HG03442 (cell line): ENCODE measurements at regions not wholly inside any gene's neighbourhood (a gene's known extent, or its start where the extent isn't known, plus 50 kb on each side); places are given as distances from the start of the nearest gene placed in this dataset.
"Not testable (repeated sequence)": the region's sequence is repeated elsewhere in the genome, so short reads cannot be mapped to it uniquely, and the experiment has no call there.

ENCODE experiments used
- ATAC-seq: cut with Tn5 transposase; IDR thresholded peaks from one replicate; pipeline ENCODE4 v1.9.1; 2021; ENCODE audit warnings: mild to moderate bottlenecking, moderate library complexity; ENCODE audit not compliant: unreplicated experiment

DNA sequence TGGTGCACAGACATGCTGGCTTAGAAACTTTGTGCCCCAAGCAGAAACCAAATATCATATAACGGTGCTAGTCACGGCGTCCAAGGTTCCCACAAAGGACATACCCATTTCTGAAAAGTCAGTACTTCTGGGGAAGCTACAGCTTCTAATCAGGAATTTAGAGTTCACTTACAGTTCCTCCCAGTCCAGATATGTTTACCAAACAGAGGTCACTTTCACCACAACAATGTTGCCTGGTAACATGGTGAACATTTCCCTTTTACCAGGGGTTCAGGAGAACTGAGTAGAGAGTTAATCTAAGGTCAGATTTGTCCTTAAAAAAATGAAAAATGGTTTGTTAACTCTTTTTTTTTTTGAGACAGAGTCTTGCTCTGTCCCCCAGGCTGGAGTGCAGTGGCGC, 265.9 kb upstream of the MKLN1 start:
- ATAC-seq, result no peak

DNA sequence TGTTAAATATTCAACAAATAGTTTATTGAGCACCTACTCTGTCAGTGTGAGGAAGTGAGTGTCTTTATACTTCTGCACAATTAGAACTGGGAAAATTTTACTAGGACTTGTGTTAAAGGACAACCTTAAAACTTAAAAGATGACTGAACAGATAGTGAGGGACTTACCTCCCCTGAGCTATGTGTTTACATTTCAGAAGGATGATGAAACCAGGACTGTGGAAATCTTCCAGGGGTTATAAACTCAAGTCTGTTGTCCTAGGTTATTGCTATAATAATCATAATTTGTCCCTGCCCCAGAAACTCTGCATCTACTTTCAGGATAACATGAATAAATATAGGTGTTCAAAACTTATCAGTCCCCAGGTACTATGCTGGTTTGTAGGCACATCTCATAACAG, 261.0 kb upstream of the MKLN1 start:
- ATAC-seq, result no peak

DNA sequence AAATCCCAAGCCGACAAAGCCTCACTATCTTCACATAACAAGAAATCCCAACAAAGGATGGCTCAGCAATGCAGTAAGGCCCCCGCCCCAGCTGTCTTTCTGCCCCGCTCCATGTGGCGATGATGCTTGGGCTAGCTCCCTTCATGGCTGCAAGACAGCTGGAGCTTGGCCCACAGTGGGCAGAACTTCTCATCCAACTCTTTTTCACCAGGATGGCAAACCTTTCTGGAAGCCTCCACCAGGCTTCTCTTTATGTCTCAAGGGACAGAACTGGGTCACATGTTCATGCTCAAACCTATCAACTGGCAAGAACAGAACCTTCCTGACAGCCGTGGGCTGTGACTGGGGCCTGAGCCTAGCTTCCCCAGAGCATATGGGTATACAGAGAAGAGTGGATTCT, 260.5 kb upstream of the MKLN1 start:
- no peak for ATAC-seq

DNA sequence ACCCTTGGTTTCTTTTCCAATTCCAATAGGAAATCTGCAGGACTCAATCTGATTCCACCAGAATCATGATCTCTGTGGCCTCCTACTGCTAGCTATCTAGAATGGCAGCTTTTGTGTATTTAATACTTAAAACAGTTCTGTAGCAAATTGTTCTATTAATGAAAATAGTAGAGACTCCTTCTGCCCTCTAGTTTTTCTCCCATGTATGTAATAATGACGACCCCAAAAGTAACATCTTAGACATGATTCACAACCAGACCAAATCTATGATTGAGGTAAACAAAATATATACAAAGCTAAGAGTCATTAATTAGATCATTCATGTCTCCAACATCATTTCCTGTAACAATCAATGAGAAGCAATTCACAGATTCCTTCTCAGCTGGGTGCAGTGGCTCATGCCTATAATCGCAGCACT, 259.1 kb upstream of the MKLN1 start:
- no peak for ATAC-seq

DNA sequence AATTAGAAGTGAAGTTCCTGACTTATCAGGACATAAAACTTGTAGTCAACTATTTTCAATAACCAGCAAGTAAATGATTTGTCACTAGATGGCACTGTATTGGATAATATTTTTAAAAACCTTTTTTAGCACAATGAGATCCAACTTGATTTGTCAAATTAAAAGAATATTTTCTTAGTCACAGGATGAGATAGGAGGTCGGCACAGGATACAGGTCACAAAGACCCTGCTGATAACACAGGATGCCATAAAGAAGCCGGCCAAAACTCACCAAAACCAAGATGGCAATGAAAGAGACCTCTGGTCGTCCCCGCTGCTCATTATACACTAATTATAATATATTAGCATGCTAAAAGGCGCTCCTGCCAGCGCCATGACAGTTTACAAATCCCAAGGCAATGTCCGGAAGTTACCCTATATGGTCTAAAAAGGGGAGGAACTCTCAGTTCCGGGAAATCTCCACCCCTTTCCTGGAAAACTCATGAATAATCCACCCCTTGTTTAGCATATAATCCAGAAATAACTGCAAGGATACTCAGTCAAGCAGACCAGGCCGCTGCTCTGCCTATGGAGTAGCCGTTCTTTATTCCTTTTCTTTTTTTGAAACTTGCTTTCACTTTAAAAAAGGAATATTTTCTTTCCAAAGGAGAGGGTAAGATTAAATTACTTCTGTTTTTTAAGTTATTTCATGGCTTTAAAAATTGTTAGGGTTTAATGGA, 255.7 kb upstream of the MKLN1 start:
- no peak for ATAC-seq

DNA sequence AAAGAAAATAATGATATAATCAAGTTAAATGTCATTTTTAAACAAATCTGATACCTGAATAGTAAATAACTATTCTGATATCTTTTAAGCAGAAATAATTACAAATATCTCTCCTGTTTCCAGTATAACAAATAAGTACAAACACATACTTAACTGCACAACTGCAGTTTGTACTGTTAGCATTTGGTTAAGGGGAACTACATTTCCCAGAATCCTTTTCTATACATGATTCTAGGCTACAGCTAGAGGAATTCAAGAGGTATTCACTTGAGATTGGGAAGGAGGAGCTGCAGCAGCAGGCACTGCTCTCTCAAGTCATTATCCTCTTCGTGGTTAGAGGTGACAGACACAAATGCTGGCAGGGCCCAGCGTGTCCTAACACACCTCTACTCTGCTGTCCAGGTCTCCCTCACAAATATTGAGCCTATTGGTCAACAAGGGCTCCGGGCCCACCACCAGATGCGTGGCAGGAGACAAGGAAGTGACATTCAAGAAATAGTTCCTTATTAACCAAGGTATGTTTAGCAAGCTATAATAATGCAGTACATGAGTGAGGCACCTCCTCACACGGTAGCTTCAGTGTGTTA, 255.1 kb upstream of the MKLN1 start:
- ATAC-seq, result no peak

DNA sequence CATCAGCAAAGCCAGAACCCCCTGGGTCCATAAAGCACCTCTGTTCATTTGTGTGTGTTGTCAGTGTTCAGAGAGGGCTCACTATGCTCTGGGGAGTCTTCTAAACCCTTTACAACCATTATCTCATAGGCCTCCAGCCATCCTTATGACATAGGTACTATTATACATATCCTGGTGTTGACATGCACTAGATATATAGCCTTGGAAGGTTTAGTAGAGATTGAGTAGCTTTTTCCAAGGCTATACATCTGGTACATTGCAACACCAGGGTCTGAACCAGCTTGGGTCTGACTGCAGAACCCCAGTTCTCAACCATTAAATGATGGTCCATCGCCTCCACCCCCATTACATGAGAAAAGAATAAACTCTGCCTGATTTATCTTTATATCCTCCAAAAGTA, 253.6 kb upstream of the MKLN1 start:
- ATAC-seq, result no peak

DNA sequence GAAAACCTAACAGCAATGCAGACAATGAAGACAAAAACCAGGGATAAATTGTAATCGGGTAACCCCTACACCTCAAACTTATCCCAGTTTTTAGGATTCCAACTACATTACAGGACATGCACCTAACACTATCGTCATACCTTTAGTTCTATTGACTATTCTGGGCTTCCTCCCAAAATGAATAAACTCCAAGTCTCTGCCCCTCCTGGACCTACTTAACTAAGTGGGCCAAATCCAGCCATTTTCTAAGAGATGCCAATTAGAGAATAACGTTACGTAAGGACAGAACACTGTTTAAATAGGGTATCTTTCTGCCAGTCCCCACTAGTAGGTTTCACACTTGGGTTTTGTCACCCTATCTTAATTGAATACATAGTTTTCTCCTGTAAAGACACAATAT, 253.1 kb upstream of the MKLN1 start:
- no peak for ATAC-seq

DNA sequence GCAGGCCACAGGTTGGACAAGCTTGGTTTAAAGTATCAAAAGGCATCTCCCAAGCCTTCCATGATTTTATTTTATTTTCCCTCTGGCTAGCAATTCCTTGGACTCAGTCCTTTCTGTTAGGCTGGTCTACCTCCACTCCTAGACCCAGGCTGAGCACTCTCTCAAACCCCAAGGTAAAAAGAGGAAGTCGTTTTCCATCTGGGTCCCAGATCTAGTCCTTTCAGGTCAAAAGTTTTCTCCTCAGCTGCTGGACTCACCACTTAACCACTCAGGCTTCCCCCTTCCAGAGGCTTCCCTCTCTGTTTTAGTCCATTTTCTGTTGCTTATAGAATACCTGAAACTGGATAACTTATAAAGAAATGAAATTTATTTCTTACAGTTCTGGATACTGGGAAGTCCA, 252.3 kb upstream of the MKLN1 start:
- no peak for ATAC-seq

DNA sequence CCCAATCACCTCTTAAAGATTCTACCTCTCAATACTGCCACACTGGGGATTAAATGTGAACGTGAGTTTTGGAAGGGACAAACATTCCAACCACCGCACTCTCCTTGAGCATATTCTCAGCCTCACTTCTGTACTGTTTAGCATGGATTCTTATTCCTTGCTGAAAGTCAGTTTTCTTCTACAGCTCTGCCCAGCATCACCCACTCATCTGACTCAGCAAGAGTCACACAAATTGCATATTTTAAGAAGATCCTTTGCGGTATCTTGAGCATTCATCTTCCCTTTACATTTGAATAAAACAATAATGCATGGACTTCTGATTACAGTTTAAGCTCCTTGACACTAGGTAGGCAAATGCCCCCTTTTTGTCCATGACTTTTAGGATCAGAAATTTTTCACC, 251.6 kb upstream of the MKLN1 start:
- no peak for ATAC-seq

DNA sequence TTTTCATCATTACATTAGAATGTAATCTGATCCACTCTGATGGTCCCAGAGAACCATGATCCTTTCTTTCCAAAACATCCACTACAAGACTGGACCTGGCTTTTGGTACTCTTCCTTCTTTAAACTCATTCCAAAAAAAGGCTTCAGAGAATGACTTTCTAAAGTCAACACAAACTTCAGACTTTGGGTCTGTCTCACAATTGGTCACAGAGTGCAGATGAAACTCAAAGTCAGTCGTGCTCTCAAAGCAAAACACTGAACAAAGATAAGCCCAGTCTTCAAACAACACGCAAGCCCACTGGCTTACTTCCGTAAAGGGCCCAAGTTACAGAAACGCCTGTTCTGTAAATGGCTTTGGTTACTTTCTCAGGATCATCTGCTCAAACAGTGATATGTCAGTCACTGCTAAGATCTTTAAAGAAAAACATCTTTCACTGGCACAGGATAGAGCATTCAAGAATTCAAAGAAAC, 250.9 kb upstream of the MKLN1 start:
- ATAC-seq, result no peak

DNA sequence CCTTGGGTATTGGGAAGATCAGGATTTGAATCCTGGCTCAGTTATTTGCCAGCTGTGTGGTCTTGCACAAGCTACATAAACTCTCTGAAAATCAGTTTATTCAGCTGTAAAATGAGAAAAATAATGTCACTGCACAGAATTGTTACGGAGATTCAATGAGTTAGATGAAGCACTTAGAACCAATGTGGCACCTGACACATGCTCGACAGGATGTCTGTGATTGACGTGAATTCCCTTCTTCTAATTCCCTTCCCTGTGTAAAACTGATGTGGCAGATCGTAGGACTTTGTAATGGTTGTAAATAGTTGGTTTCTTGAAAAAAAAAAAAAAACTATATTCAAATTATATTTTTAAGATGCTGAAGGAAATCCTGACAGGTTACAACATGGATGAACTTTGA, 249.9 kb upstream of the MKLN1 start:
- no peak for ATAC-seq

DNA sequence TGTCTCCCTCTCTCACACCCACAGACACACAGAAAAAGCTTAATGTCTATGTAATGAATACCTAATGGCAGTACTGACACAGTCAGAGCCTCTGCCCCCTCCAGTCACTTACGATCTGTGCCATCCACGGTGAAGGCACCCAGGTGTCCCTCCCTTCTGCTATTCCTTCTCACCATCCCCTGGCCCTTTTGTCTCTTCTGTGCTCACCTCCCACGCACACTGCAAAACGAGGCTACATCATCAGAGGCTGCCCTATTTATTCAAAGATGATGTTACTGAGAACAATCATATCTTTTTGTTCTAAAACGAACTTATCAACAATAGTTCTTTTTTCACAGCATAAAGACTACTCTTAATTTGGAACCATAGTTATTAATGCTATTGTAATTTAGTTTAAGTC, 246.9 kb upstream of the MKLN1 start:
- ATAC-seq, result no peak

DNA sequence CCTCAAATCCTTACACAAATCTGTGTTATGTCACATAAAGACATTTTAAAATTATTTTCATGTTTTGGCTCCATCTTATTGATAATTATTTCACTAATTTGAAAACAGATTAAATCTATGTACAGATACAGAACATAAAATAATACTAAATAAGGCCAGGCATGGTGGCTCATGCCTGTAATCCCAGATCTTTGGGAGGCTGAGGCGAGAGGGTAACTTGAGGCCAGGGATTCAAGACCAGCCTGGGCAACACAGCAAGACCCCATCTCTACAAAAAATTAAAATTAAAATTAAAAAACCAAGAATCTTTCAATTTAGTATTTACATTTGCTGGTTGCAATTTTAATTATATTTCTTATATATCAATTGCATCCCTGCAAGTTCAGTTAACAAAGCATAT, 246.4 kb upstream of the MKLN1 start:
- ATAC-seq, result no peak

DNA sequence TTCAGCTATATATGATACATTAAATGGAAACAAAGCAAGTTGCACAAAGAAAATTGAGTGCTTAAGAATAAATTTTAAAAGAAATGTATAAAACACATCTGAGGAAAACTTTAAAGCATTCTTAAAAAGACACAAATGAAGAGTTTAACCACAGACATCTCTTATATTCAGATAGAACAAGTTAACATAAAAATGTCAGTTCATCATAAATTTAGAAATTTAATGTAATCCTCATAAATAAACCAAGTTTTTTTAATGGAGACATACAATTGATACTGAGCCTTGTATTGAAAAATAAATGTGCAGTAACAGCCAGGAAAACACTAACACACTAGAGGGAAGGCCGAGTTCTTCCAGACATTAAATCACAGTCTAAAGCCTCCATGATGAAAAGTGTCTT, 243.9 kb upstream of the MKLN1 start:
- ATAC-seq, result no peak

DNA sequence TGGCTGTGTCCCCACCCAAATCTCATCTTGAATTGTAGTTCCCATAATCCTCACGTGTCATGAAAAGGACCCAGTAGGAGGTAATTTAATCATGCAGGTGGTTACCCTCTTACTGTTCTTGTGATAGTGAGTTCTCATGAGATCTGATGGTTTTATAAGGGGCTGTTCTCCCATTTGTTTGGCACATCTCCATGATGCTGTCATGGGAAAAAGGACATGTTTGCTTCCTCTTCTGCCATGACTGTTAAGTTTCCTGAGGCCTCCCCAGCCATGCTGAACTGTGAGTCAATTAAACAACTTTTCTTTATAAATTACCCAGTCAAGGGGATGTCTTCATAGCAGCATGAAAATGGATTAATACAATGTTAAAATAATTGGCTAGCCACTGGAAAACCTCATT, 243.3 kb upstream of the MKLN1 start:
- ATAC-seq, result not testable (repeated sequence)

DNA sequence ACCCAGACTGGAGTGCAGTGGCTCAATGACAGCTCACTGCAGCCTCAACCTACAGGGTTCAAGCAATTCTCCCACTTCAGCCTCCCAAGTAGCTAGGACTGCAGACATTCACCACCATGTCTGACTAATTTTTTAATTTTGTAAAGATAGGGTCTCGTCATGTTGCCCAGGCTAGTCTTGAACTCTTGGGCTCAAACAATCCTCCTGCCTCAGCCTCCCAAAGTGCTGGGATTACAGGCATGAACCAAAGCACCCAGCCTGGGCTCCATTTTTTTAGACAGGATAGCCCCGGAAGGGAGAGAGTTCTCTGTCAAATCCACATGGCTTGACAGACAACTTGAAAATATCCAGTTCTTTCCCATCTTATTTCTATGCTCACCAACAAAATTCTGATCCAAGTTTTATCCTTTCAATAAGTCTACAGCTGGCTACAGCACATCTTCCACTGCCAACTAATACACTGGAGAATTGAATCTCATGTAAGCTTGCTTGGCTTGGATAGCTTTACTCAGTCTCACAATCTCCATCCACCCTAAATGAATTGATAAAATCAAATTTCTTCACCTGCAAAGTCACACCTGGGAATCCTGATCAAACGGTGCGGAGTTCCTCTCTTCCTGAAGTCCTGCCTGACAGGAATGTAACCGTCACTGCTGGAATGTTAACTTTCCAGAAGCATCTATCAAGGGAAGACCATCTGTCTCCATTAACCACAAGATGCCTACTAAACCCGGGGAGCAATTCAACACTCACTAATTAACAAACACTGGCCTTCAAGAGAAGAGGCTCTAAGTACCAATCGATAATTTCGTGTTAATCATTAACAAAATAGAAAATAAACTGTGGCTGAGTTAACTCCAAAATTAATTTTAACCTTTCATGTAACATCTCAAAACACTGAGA, 239.7 kb upstream of the MKLN1 start:
- ATAC-seq, result no peak

DNA sequence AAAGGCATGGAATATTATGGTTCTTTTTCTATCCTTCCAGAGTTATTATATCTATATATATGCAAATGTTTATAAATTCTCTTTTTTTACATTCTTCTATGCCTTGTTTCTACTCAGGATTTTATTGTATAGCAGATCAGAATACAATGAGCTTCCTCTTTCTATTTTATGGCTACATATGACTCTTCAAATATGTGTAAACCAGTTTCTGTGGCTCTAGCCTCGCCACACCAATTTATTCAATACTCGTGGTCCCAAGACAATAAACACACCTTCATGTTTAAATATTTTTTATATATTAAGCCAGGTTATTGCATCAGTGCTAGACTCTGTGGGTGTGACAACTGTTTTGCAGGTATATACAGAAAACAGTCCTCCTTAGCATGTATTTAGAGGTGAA, 237.5 kb upstream of the MKLN1 start:
- ATAC-seq, result no peak

DNA sequence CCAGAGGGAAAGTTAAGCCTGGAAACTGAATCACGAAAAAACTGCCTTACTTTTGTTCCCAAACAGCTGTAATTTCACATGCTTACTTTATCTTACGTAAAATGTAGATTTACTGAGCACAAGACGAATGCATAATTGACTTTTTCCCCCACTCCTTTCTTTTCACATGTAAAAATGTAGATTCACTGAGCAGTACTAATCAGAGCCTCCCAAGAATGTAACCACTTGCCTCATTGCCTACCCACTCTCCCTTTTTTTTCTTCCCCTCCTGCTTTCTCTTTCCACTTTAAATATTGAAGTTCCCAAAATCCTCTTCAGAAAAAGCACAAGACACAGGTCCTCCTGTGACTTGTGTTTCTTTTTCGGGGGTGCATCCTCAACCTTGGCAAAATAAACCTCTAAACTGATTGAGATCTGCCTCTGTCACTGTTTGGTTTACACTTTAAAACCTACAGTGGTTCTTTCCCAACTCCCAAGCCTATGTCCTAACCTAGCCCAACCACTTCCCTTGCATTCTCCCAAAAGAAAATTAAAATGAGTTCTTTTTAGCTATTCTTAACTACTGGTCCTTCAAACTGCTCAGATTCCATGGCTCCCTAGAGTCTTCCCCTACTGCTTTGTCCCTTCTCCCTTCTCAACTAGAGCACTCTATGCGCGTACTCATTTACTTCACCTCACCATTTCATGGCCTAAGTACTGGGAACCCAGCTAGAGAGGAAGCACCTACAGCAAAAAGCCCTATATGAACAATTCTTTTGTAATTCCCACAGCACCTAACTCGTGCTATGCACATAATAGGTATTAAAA, 236.6 kb upstream of the MKLN1 start:
- ATAC-seq, result no peak

DNA sequence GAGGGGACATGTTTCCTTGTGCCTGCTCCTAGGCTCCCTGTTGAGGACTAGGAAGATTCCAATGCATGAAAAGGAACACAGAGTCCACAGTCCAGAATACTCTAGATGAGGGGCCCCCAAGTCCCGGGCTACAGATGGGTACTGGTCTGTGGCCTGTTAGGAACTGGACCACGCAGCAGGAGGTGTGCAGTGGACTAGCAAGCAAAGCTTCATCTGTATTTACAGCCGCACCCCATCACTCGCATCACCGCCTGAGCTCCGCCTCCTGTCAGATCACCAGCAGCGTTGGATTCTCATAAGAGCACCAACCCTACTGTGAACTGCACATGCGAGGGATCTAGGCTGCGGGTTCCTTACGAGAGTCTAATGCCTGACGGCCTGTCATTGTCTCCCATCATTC, 233.0 kb upstream of the MKLN1 start:
- ATAC-seq, result no peak

DNA sequence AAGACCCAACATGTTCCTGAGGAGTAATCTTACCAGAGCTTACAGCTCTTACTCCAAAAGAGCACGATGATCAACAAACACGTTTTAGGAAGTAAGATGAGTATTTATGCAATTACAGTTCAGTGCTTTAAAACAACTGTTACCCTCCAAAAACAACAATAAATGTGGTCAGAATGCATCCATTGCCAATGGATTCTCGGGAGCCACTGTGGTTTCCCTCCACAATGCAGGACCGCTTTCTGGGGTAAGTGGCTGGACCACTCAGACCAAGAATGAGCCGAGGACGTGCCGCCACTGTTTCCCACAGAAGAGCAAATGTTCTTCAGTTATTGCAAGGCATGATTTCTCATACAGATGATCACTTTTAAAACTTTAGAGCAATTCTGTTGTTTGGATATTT, 232.3 kb upstream of the MKLN1 start:
- no peak for ATAC-seq
